ENCODE measurements at regions not wholly inside any gene's neighbourhood (a gene's known extent, or its start where the extent isn't known, plus 50 kb on each side); places are given as distances from the start of the nearest gene placed in this dataset.

DNA sequence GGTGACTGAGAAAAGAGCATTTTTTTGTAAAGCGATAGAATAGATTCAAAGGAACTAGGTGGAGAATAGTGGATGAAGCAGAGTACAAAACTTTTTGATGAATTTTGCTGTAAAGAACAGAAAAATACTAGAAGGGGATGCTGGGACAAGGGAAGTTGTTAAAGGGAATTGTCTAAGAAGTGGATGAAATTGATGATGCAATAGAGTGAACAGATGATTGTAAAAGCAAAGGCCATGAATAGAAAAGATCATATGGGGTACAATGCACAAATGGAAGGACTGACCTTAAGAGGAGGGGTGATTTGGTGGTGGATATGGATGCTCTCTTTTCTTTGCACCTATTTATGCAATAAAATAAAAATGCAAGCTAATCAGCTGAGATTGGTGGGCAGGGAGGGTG lies 262.7 kb upstream of the MAD2L1 start:
- 5% methylated on average over 1 of the region's 1 CpG for WGBS (ENCODE audit: low lambda C conversion rate)
- Histone ChIP-seq H2AFZ (ENCODE audit: low read length) (no peak overlapping the region), H3K36me3 (replicated peaks in 1 of 2; ENCODE audit: control insufficient read depth in 1 of 2, insufficient read depth in 2 of 2, low read length in 2 of 2) (no peaks in the 10 kb centered on the region), H3K79me2 (ENCODE audit: insufficient read depth, low read length) (no peaks in the 10 kb centered on the region), H3K4me1 (ENCODE audit: insufficient read depth, low read length) (no peaks in the 10 kb centered on the region), H3K4me2 (ENCODE audit: low read depth, low read length) (no peak overlapping the region), H3K27me3 (ENCODE audit: control insufficient read depth in 1 of 2, insufficient read depth in 2 of 2, low read length in 2 of 2) (no peaks in the 10 kb centered on the region), H4K20me1 (ENCODE audit: insufficient read depth, low read length) (no peaks in the 10 kb centered on the region), H3K9me3 (ENCODE audit: low read length) (no peaks in the 10 kb centered on the region), H3K9ac (ENCODE audit: insufficient read depth, low read depth, low read length) (no peak overlapping the region), H3K4me3 (replicated peaks in 1 of 3; ENCODE audit: insufficient read depth in 1 of 3, low read depth in 2 of 3, low read length in 3 of 3) (no peak overlapping the region), H3K27ac (ENCODE audit: extremely low read length, insufficient read depth, low read length) (no peak overlapping the region)
- CTCF ChIA-PET (ENCODE audit: low intra/inter-chr PET ratio, low total read pairs): no interaction called here
- no peak for FAIRE-seq
- ATAC-seq: no peak
- intact Hi-C loops (cut with micrococcal nuclease; ENCODE audit: unreplicated experiment): no loop called here
- POLR2A ChIA-PET: no interaction called here
- in situ Hi-C loops (cut with HindIII; ENCODE audit: extremely low pct_ligation_motif_present, low pct_unique_long_range_greater_than_20kb): no loop called here
- TF ChIP-seq CEBPB (IDR thresholded peaks at IDR 0.05; ENCODE audit: borderline replicate concordance, low read depth, low read length): peak; percentile 38; the same call in 1 of the 2 replicates
- TF ChIP-seq ZNF44 (CRISPR knock-in tag; IDR thresholded peaks at IDR 0.05): no peak
- TF ChIP-seq ZNF205 (CRISPR knock-in tag; IDR thresholded peaks at IDR 0.05): no peak
- no peak for TF ChIP-seq RBM39 (IDR thresholded peaks at IDR 0.05; ENCODE audit: low read depth, low read length, poor library complexity, severe bottlenecking)
- no peak for TF ChIP-seq NFYB (CRISPR knock-in tag; IDR thresholded peaks at IDR 0.05)
- no peak for TF ChIP-seq ZFP36L2 (CRISPR knock-in tag; IDR thresholded peaks at IDR 0.05)
- TF ChIP-seq MAFF (IDR thresholded peaks at IDR 0.05; ENCODE audit: low read depth, low read length): no peak
- TF ChIP-seq, protein P1, sequence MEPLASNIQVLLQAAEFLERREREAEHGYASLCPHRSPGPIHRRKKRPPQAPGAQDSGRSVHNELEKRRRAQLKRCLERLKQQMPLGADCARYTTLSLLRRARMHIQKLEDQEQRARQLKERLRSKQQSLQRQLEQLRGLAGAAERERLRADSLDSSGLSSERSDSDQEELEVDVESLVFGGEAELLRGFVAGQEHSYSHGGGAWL (CRISPR knock-in tag; IDR thresholded peaks at IDR 0.05): no peak
- no peak for TF ChIP-seq REL (CRISPR knock-in tag; conservative IDR thresholded peaks at IDR 0.05)
- peak; percentile 72 for TF ChIP-seq ATF7 (IDR thresholded peaks at IDR 0.05)
- no peak for TF ChIP-seq ATF7 (CRISPR knock-in tag; IDR thresholded peaks at IDR 0.05)
- no peak for DNase-seq (ENCODE audit: low spot score)
- BruUV-seq (replicated peaks): no TSS peak

DNA sequence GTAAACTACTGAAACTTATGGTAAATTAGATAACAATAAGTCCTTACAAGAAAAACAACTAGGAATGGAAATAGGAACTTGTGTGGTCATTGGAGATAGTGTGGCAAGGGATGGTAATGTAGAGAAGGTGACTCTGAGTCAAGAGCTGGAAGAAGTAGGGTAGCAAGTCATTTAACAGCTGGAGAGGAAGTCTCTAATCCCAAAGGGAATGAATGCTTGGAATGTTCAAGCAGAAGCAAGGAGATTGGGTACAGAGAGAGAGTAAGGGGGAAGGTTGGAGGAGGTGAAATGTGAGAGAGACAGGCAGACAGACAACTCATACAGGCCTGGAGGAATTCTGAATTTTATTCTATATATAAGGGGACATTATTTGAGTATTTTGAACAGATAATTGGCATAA lies 260.6 kb upstream of the MAD2L1 start:
- ATAC-seq (no peak), DNase-seq (ENCODE audit: low spot score) (no peak), FAIRE-seq (no peak)
- Histone ChIP-seq H3K9me3 (ENCODE audit: low read length) (no peaks in the 10 kb centered on the region), H3K4me2 (ENCODE audit: low read depth, low read length) (no peak overlapping the region), H3K4me3 (replicated peaks in 1 of 3; ENCODE audit: insufficient read depth in 1 of 3, low read depth in 2 of 3, low read length in 3 of 3) (no peak overlapping the region), H4K20me1 (ENCODE audit: insufficient read depth, low read length) (no peaks in the 10 kb centered on the region), H3K27ac (ENCODE audit: extremely low read length, insufficient read depth, low read length) (no peak overlapping the region), H3K27me3 (ENCODE audit: control insufficient read depth in 1 of 2, insufficient read depth in 2 of 2, low read length in 2 of 2) (no peaks in the 10 kb centered on the region), H3K36me3 (replicated peaks in 1 of 2; ENCODE audit: control insufficient read depth in 1 of 2, insufficient read depth in 2 of 2, low read length in 2 of 2) (no peaks in the 10 kb centered on the region), H3K79me2 (ENCODE audit: insufficient read depth, low read length) (no peaks in the 10 kb centered on the region), H2AFZ (ENCODE audit: low read length) (no peak overlapping the region), H3K9ac (ENCODE audit: insufficient read depth, low read depth, low read length) (no peak overlapping the region), H3K4me1 (ENCODE audit: insufficient read depth, low read length) (no peaks in the 10 kb centered on the region)
- intact Hi-C loops (cut with micrococcal nuclease; ENCODE audit: unreplicated experiment) (no loop called here), in situ Hi-C loops (cut with HindIII; ENCODE audit: extremely low pct_ligation_motif_present, low pct_unique_long_range_greater_than_20kb) (no loop called here)
- CTCF ChIA-PET (ENCODE audit: low intra/inter-chr PET ratio, low total read pairs): no interaction called here
- POLR2A ChIA-PET: no interaction called here
- no TSS peak for BruUV-seq (replicated peaks)
- TF ChIP-seq ZSCAN12 (CRISPR knock-in tag; IDR thresholded peaks at IDR 0.05) (no peak), SKI (IDR thresholded peaks at IDR 0.05; ENCODE audit: partially characterized antibody) (no peak), ZNF124 (CRISPR knock-in tag; IDR thresholded peaks at IDR 0.05) (no peak), HNF4G (IDR thresholded peaks at IDR 0.05; ENCODE audit: borderline replicate concordance, low read depth, low read length) (no peak), HNF4G (CRISPR knock-in tag; IDR thresholded peaks at IDR 0.05; ENCODE audit: borderline replicate concordance, low read depth) (no peak), SNRNP70 (IDR thresholded peaks at IDR 0.05; ENCODE audit: low read depth, low read length) (no peak), ZFP62 (CRISPR knock-in tag; IDR thresholded peaks at IDR 0.05) (no peak), GTF2F1 (IDR thresholded peaks at IDR 0.05; ENCODE audit: low read length) (no peak), MBNL3 (CRISPR knock-in tag; conservative IDR thresholded peaks at IDR 0.05) (no peak)
- TF ChIP-seq, protein P2, sequence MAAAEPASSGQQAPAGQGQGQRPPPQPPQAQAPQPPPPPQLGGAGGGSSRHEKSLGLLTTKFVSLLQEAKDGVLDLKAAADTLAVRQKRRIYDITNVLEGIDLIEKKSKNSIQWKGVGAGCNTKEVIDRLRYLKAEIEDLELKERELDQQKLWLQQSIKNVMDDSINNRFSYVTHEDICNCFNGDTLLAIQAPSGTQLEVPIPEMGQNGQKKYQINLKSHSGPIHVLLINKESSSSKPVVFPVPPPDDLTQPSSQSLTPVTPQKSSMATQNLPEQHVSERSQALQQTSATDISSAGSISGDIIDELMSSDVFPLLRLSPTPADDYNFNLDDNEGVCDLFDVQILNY (CRISPR knock-in tag; conservative IDR thresholded peaks at IDR 0.05): no peak
- TF ChIP-seq, protein P3, sequence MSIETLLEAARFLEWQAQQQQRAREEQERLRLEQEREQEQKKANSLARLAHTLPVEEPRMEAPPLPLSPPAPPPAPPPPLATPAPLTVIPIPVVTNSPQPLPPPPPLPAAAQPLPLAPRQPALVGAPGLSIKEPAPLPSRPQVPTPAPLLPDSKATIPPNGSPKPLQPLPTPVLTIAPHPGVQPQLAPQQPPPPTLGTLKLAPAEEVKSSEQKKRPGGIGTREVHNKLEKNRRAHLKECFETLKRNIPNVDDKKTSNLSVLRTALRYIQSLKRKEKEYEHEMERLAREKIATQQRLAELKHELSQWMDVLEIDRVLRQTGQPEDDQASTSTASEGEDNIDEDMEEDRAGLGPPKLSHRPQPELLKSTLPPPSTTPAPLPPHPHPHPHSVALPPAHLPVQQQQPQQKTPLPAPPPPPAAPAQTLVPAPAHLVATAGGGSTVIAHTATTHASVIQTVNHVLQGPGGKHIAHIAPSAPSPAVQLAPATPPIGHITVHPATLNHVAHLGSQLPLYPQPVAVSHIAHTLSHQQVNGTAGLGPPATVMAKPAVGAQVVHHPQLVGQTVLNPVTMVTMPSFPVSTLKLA (IDR thresholded peaks at IDR 0.05): no peak

Measured in HepG2 (cell line).